GM23338 (cell line): ENCODE measurements at regions not wholly inside any gene's neighbourhood (a gene's known extent, or its start where the extent isn't known, plus 50 kb on each side); places are given as distances from the start of the nearest gene placed in this dataset.

Experiments
- CREB1 ChIP-seq: fragments of 250-450 bp; sonication (Bioruptor Pico); IDR thresholded peaks from 2 replicates; pipeline ENCODE4 v1.5.0; 2020; ENCODE audit warnings: low read depth, mild to moderate bottlenecking, moderate library complexity
- ETS1 ChIP-seq: IDR thresholded peaks from 2 replicates; pipeline ENCODE4 v1.6.1; 2016; ENCODE audit warnings: antibody characterized with exemption
- EZH2 ChIP-seq: fragments of 200-600 bp; sonication (generic); IDR thresholded peaks from one replicate; pipeline ENCODE4 v1.8.0; 2017; ENCODE audit warnings: antibody characterized with exemption, mild to moderate bottlenecking, low read depth; ENCODE audit not compliant: unreplicated experiment
- EZH2phosphoT487 ChIP-seq: fragments of 200-600 bp; sonication (generic); IDR thresholded peaks from one replicate; pipeline ENCODE4 v1.8.1; 2018; ENCODE audit warnings: antibody characterized with exemption; ENCODE audit not compliant: unreplicated experiment
- JUNB ChIP-seq: IDR thresholded peaks from one replicate; pipeline ENCODE4 v1.6.1; 2016; ENCODE audit warnings: antibody characterized with exemption; ENCODE audit not compliant: unreplicated experiment
- NANOG ChIP-seq: IDR thresholded peaks from 2 replicates; pipeline ENCODE4 v1.6.1; 2016; ENCODE audit warnings: antibody characterized with exemption, borderline replicate concordance
- POLR2AphosphoS5 ChIP-seq: IDR thresholded peaks from 2 replicates; pipeline ENCODE4 v1.6.1; 2016; ENCODE audit warnings: antibody characterized with exemption, low read depth
- REST ChIP-seq: IDR thresholded peaks from one replicate; pipeline ENCODE4 v1.6.1; 2018; ENCODE audit warnings: antibody characterized with exemption; ENCODE audit not compliant: unreplicated experiment
- STAT1 ChIP-seq: IDR thresholded peaks from one replicate; pipeline ENCODE4 v1.6.1; 2016; ENCODE audit warnings: antibody characterized with exemption; ENCODE audit not compliant: unreplicated experiment
- ZNF114 ChIP-seq: fragments of 250-450 bp; sonication (Bioruptor Pico); IDR thresholded peaks from 2 replicates; pipeline ENCODE4 v1.5.0; 2020; ENCODE audit warnings: mild to moderate bottlenecking, moderate library complexity
- ZNF331 ChIP-seq: fragments of 250-450 bp; sonication (Bioruptor Pico); IDR thresholded peaks from 2 replicates; pipeline ENCODE4 v1.5.0; 2020; ENCODE audit warnings: low read depth, mild to moderate bottlenecking, moderate library complexity
- ZNF462 ChIP-seq: fragments of 250-450 bp; sonication (Bioruptor Pico); IDR thresholded peaks from 2 replicates; pipeline ENCODE4 v1.5.0; 2020; ENCODE audit warnings: mild to moderate bottlenecking, moderate library complexity
- TF ChIP-seq, protein P1 (sequence below), 2 experiments: fragments of 200-600 bp in 1 of 2; sonication (generic) in 1 of 2; conservative IDR thresholded peaks; 2 replicates each; pipeline versions ENCODE4 v1.5.1 to v1.6.1; 2016 to 2017; ENCODE audit warnings: antibody characterized with exemption in 2 of 2, low read depth in 2 of 2, mild to moderate bottlenecking in 2 of 2, moderate library complexity in 1 of 2

- no peak for TF ChIP-seq JUNB
- no peak for TF ChIP-seq POLR2AphosphoS5
- TF ChIP-seq EZH2phosphoT487 = no peak
- TF ChIP-seq, protein P1, sequence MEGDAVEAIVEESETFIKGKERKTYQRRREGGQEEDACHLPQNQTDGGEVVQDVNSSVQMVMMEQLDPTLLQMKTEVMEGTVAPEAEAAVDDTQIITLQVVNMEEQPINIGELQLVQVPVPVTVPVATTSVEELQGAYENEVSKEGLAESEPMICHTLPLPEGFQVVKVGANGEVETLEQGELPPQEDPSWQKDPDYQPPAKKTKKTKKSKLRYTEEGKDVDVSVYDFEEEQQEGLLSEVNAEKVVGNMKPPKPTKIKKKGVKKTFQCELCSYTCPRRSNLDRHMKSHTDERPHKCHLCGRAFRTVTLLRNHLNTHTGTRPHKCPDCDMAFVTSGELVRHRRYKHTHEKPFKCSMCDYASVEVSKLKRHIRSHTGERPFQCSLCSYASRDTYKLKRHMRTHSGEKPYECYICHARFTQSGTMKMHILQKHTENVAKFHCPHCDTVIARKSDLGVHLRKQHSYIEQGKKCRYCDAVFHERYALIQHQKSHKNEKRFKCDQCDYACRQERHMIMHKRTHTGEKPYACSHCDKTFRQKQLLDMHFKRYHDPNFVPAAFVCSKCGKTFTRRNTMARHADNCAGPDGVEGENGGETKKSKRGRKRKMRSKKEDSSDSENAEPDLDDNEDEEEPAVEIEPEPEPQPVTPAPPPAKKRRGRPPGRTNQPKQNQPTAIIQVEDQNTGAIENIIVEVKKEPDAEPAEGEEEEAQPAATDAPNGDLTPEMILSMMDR (conservative IDR thresholded peaks at IDR 0.05; ENCODE audit: low read depth in 2 of 2) = no peak
- TF ChIP-seq ZNF114 (CRISPR knock-in tag) = no peak
- no peak for TF ChIP-seq EZH2
- no peak for TF ChIP-seq CREB1 (CRISPR knock-in tag)
- TF ChIP-seq REST = no peak
- TF ChIP-seq ETS1 = no peak
- TF ChIP-seq ZNF462 (CRISPR knock-in tag) = no peak
- TF ChIP-seq NANOG = no peak
- no peak for TF ChIP-seq STAT1
- TF ChIP-seq ZNF331 (CRISPR knock-in tag) = no peak
Measured at GRCh38 chr9:18371621-18372020, 102.3 kb upstream of the ADAMTSL1 start.
